Breast epithelium (tissue), 4 donors: ENCODE measurements at regions not wholly inside any gene's neighbourhood (a gene's known extent, or its start where the extent isn't known, plus 50 kb on each side); places are given as distances from the start of the nearest gene placed in this dataset.
"Not testable (repeated sequence)": the region's sequence is repeated elsewhere in the genome, so short reads cannot be mapped to it uniquely, and the experiment has no call there.

Source experiments
- DNase-seq, 2 donors: peaks; one replicate each; pipeline ENCODE4 v3.0.0-alpha.2; 2019; ENCODE audit warnings: low spot score in 2 of 2
- H3K27ac ChIP-seq, 2 donors: fragments of 200-600 bp; sonication (generic) in 1 of 2; one replicate each; pipeline ENCODE4 v1.5.1; 2016 to 2019; ENCODE audit warnings: mild to moderate bottlenecking in 1 of 2
- H3K27me3 ChIP-seq, 2 donors: fragments of 200-600 bp; sonication (generic) in 1 of 2; one replicate each; pipeline versions ENCODE4 v1.5.1 to v1.6.0; 2017 to 2019; ENCODE audit warnings: control low read depth in 1 of 2, mild to moderate bottlenecking in 1 of 2
- H3K36me3 ChIP-seq: fragments of 200-600 bp; one replicate; pipeline ENCODE4 v1.5.1; 2019
- H3K4me1 ChIP-seq, 2 donors: fragments of 200-600 bp; sonication (generic); one replicate each; pipeline ENCODE4 v1.5.1; 2016 to 2019; ENCODE audit warnings: control low read depth in 1 of 2
- H3K4me3 ChIP-seq, 3 donors: fragments of 200-600 bp; sonication (generic); 1 replicate in 2 of 3; 2 replicates in 1 of 3; pipeline ENCODE4 v1.5.1; 2016 to 2019; ENCODE audit warnings: mild to moderate bottlenecking in 3 of 3, moderate library complexity in 2 of 3
- H3K9me3 ChIP-seq, 2 donors: fragments of 200-600 bp; sonication (generic) in 1 of 2; one replicate each; pipeline ENCODE4 v1.5.1; 2016 to 2019; ENCODE audit warnings: control low read depth in 1 of 2
- POLR2A ChIP-seq: fragments of 450-650 bp; IDR thresholded peaks from one replicate; pipeline ENCODE4 v1.6.1; 2016; ENCODE audit warnings: antibody characterized with exemption, mild to moderate bottlenecking, moderate library complexity
- POLR2AphosphoS5 ChIP-seq, 3 donors: sonication (generic); formaldehyde crosslinking; IDR thresholded peaks; one replicate each; pipeline ENCODE4 v1.6.1; 2017; ENCODE audit warnings: antibody characterized with exemption in 3 of 3
- intact Hi-C: fragments of 100-400 bp; cut with DNase I; formaldehyde crosslinking; loops from one replicate; pipeline ENCODE4 v1.15.1; 2023; ENCODE audit warnings: low total_unique reads
- TF ChIP-seq, protein P1 (sequence below), 3 donors: fragments of 450-650 bp; IDR thresholded peaks; one replicate each; pipeline ENCODE4 v1.5.1; 2016 to 2017; ENCODE audit warnings: antibody characterized with exemption in 3 of 3, mild to moderate bottlenecking in 3 of 3, moderate library complexity in 3 of 3

DNA sequence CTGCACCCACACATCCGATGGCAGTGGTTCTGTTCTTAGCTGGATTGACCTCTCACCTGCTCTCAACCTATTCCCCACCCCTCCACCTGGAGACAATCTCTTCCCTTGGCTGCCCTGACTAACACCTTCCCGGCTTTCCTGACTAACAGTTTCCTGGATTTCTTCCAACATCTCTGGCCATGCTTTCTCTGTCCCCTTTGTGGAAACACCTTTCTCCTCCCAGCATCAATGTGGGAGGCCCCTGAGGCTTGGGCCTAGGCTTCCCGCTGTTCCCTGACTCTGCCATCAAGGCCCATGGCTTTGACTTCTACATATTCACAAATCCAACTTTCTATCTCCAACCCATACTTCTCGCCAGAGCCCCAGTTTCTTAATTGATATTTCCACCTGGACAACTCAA lies 142.8 kb upstream of the ATP2B2 start:
- no peak overlapping the region for H3K27ac ChIP-seq
- intact Hi-C loops = no loop called here

DNA sequence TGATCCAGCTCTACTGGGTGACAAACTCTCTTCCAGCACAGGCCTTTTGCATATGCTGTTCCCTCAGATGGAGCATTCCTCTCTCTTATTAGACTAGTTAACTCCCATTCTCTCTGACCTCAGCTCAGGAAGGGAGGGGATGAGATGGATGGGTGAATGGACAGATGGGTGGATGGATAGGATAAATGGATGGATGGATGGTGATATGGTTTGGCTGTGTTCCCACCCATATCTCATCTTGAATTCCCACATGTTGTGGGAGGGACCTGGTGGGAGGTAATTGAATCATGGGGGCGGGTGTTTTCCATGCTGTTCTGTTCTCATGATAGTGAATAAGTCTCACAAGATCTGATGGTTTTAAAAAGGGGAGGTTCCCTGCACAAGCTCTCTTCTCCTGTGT lies 144.1 kb upstream of the ATP2B2 start:
- H3K4me1 ChIP-seq, H3K27ac ChIP-seq, H3K27me3 ChIP-seq, DNase-seq, H3K9me3 ChIP-seq, intact Hi-C loops, H3K36me3 ChIP-seq, H3K4me3 ChIP-seq: not testable (repeated sequence)

More for the DNA sequence above, 142.8 kb upstream of the ATP2B2 start:
- peaks cover 3 to 6% of the 10 kb centered on the region in 2 donors for H3K9me3 ChIP-seq
- no peak overlapping the region for H3K4me3 ChIP-seq
- no peak for DNase-seq
- no peaks in the 10 kb centered on the region for H3K36me3 ChIP-seq
- TF ChIP-seq, protein P1, sequence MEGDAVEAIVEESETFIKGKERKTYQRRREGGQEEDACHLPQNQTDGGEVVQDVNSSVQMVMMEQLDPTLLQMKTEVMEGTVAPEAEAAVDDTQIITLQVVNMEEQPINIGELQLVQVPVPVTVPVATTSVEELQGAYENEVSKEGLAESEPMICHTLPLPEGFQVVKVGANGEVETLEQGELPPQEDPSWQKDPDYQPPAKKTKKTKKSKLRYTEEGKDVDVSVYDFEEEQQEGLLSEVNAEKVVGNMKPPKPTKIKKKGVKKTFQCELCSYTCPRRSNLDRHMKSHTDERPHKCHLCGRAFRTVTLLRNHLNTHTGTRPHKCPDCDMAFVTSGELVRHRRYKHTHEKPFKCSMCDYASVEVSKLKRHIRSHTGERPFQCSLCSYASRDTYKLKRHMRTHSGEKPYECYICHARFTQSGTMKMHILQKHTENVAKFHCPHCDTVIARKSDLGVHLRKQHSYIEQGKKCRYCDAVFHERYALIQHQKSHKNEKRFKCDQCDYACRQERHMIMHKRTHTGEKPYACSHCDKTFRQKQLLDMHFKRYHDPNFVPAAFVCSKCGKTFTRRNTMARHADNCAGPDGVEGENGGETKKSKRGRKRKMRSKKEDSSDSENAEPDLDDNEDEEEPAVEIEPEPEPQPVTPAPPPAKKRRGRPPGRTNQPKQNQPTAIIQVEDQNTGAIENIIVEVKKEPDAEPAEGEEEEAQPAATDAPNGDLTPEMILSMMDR (IDR thresholded peaks at IDR 0.05) = no peak
- no peaks in the 10 kb centered on the region for H3K4me1 ChIP-seq
- no peaks in the 10 kb centered on the region for H3K27me3 ChIP-seq

DNA sequence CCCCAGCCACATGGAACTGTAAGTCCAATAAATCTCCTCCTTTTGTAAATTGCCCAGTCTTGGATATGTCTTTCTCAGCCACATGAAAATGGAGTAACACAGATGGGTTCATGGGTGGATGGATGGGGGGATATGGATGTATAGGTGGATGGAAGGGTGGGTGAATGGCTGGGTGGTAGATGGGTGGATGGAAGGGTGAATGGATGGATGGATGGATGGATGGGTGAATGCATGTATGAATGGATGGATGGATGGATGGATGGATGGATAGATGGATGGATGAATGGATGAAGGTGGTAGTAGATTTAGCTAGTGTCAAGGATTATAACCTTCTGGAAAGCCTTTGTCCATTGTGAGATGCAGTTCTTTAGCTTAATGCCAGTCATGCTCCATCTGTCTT lies 146.1 kb upstream of the ATP2B2 start:
- TF ChIP-seq POLR2AphosphoS5 (IDR thresholded peaks at IDR 0.05) (no peak), POLR2A (no peak)
- TF ChIP-seq, protein P1 (IDR thresholded peaks at IDR 0.05) = no peak
- Histone ChIP-seq H3K9me3 (peaks cover 3 to 6% of the 10 kb centered on the region in 2 donors), H3K4me1 (no peaks in the 10 kb centered on the region), H3K27me3 (no peaks in the 10 kb centered on the region), H3K27ac (no peak overlapping the region), H3K4me3 (no peak overlapping the region), H3K36me3 (no peaks in the 10 kb centered on the region)
- intact Hi-C loops = no loop called here
- DNase-seq = no peak

DNA sequence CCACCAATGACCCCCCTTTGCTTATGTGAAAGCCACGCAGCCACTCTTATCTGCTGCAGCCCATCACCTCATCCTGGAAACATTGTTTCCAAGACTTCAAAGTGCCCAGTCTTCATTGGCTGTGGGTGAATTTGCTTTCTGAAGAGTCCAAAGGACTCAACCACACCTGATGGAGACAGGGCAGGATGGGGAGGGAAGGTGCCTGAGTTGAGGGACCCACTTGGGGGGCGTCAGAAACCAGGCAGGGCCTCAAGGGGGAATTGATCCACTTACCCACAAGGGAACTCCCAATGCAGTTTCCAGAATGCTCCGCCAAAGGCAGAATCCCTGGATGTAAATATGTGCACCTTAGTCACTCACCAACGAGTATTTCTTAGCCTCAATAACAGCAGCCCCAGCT lies 147.9 kb upstream of the ATP2B2 start:
- H3K36me3 ChIP-seq = no peaks in the 10 kb centered on the region
- TF ChIP-seq POLR2A (no peak), POLR2AphosphoS5 (IDR thresholded peaks at IDR 0.05) (no peak)
- TF ChIP-seq, protein P1 (IDR thresholded peaks at IDR 0.05) = no peak
- DNase-seq = no peak
- no peak overlapping the region for H3K4me3 ChIP-seq
- H3K27ac ChIP-seq = no peak overlapping the region
- intact Hi-C loops = no loop called here
- H3K27me3 ChIP-seq = no peaks in the 10 kb centered on the region
- H3K9me3 ChIP-seq = peaks cover 3 to 6% of the 10 kb centered on the region in 2 donors
- H3K4me1 ChIP-seq = no peaks in the 10 kb centered on the region

DNA sequence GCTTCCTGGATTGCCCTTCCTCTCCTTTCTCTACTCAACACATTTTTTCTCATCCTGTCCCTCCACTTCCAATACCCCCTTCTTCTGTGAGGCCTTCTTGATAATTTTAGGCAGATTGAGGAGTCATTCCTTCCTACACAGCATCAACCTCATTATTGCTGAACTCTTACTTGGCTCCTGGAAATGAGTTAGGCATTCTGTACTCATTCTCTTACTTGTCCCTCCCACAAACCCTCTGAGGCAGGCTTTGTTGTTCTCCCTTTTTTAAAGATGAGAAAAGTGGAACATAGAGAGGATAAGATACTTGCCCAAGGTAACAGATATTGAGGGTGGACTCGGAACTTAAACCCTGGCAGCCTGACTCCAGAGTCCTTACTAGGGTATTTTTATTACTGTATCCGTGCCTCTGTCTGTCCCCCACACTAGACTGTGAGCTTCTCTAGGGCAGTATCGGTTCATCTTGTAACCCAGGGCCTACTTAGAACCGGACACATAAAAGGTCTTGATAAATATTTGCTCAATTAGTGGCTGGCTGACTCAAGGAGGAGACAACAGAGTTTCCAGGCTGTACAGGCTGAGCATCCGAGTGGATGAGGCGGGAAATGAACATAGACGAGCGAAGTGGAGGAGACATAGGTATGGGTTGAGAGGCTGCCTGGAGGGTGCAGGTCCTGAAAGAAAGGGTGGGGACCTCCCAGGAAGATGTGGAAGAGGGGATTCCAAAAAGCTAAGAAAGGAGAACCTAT lies 148.7 kb upstream of the ATP2B2 start:
- intact Hi-C loops = no loop called here
- TF ChIP-seq POLR2A = no peak
- TF ChIP-seq, protein P1 (IDR thresholded peaks at IDR 0.05) = no peak
- TF ChIP-seq POLR2AphosphoS5 (IDR thresholded peaks at IDR 0.05) = no peak
- H3K9me3 ChIP-seq = peaks cover 3 to 6% of the 10 kb centered on the region in 2 donors
- no peak overlapping the region for H3K4me3 ChIP-seq
- no peaks in the 10 kb centered on the region for H3K36me3 ChIP-seq
- no peaks in the 10 kb centered on the region for H3K27me3 ChIP-seq
- H3K4me1 ChIP-seq = no peaks in the 10 kb centered on the region
- DNase-seq = no peak
- no peak overlapping the region for H3K27ac ChIP-seq

DNA sequence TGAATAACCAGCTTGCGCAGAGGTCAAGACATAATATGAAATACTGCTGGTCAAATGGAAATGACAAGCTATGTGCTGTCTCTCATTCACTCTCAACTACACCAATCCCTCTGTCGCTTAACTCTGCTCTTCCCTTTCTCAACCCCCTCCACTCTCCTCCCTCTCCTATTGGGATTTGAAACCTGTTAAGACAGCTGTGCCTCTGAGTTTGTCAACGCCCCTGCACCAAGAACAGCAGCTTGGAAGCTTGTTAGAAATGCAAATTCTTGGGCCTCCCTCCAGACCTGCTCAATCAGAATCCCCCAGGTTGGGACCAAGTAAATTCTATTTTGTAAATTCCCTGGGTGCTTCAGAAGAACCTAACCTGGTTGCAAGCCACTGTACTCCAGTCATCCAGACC lies 149.7 kb upstream of the ATP2B2 start:
- no peak overlapping the region for H3K27ac ChIP-seq
- TF ChIP-seq, protein P1 (IDR thresholded peaks at IDR 0.05) = no peak
- TF ChIP-seq POLR2AphosphoS5 (IDR thresholded peaks at IDR 0.05) (no peak), POLR2A (no peak)
- intact Hi-C loops = no loop called here
- no peaks in the 10 kb centered on the region for H3K4me1 ChIP-seq
- no peaks in the 10 kb centered on the region for H3K27me3 ChIP-seq
- H3K9me3 ChIP-seq = peaks cover 3 to 6% of the 10 kb centered on the region in 2 donors
- H3K36me3 ChIP-seq = no peaks in the 10 kb centered on the region
- H3K4me3 ChIP-seq = no peak overlapping the region
- no peak for DNase-seq

DNA sequence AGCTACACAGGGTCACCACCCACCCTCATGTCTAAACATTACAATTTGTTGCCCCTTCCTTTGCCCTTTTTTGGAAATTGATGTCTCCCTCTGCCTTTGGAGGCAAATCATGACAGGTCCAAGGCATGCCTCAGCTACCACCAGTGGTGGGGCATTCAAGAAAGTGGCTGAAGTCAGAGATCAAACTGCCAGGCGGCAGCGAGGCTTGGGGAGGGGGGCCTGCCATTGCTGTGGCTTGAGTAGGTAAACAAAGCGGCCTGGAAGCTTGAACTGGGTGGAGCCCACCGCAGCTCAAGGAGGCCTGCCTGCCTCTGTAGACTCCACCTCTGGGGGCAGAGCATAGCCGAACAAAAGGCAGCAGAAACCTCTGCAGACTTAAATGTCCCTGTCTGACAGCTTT lies 152.0 kb upstream of the ATP2B2 start:
- H3K9me3 ChIP-seq, intact Hi-C loops, H3K27ac ChIP-seq, H3K4me3 ChIP-seq, H3K27me3 ChIP-seq, H3K36me3 ChIP-seq, H3K4me1 ChIP-seq, DNase-seq: not testable (repeated sequence)
